ENCODE measurements at regions not wholly inside any gene's neighbourhood (a gene's known extent, or its start where the extent isn't known, plus 50 kb on each side); places are given as distances from the start of the nearest gene placed in this dataset.

GRCh38 chr3:102083473-102083872, 234.2 kb downstream of the NFKBIZ start:
- DNase-seq, result no peak

DNA sequence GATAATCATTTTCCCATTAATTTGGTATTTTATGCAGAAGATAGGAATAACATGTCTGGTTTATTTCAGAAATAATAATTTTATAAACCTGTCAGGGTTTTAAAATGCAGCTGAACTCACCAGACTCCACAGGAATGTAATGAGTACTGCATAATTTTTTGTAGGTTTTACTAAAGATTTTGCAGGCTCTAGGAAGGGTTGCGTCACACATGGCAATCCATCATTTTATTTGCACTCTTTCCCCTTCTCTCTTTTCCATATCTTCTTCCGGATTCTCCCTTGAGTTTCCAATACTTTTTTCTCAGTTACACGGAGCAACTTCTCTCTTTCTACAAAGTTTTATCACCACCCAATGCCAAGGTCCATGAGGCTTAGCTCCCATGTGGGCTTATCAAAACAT, 234.7 kb downstream of the NFKBIZ start:
- DNase-seq, result no peak

- DNase-seq, result no peak
These were observed 235.4 kb downstream of the NFKBIZ start for GRCh38 chr3:102084704-102085103.

- no peak for DNase-seq
These were observed 236.3 kb downstream of the NFKBIZ start for GRCh38 chr3:102085431-102086176.

DNA sequence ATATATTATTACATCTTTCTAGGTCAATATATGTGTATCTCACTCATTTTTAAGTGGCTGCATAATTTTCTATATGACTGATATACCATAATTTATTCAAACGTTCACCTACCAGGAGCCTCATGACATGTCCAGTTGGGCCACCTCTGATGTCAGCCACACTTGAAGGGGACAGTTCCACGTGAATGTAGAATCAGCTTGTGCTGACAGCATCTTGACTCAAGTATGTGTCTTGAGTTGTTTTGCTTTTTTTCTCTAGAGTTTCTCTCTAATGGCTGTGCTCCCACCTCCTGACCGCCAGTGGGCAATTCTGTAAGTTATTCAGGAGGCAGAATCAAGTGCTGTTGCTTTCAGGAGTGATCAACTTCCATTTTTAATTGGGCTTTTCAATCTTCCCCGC, 237.9 kb downstream of the NFKBIZ start:
- no peak for DNase-seq

GRCh38 chr3:102089239-102089638, 239.9 kb downstream of the NFKBIZ start:
- no peak for DNase-seq

DNA sequence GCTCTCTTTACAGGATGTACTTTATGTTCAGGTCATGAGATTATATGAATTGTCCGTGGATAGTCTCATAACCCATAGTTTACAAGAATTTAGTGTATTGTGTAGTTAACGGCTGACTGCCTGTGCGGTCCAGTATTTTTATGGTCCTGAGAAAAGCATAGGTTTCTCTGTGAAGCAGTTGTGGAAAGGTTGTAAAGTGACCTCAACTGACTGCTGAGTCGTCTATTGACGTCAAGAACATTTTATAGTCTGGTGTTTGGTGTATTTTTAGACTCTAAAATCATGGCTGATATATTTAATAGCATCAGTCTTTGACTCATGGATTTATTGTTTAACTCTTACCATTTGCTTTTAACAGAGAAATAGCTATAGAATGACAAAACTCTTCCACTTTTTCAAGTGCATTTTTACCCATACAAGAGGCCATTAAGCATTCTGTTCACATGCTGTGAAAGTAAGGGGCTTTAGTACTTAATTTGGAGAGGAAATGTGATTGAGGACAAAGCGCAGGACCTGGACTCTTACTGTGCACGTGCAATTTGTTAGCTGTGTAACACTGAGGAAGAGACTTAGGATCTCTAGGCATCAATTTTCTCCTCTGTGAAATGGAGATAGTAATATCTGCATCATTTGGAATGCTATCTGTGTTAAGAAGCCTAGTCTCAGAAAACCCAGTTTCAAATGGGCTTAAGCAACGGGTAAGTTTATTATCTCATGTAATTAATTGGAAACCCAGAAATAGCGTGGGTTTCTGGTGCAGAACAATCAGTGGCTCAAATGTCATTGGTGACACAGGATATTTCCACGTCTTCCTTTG, 240.8 kb downstream of the NFKBIZ start:
- DNase-seq, result no peak

GRCh38 chr3:102090721-102091045, 241.4 kb downstream of the NFKBIZ start:
- DNase-seq, result no peak

DNA sequence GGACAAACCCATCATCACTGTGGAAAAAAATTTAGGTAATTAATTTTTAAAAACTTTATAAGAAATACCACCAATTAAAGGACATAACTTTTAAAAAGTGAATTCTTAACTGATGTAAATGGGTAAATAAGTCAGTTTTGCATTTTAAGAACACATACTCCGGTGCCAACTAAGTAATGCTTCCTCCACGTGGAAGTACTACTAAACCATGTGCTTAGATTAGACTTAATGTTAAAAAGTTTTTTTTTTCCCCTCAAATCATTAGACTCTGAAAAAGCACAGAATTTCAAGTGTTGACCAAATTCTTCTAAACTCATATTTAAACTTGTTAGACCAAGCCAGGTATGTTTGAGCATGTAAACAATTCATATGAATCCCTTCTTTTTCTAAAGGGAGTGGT, 242.0 kb downstream of the NFKBIZ start:
- no peak for DNase-seq

GRCh38 chr3:102092617-102093466, 243.5 kb downstream of the NFKBIZ start:
- DNase-seq, result no peak

GRCh38 chr3:102094506-102094905, 245.2 kb downstream of the NFKBIZ start:
- DNase-seq, result no peak

DNA sequence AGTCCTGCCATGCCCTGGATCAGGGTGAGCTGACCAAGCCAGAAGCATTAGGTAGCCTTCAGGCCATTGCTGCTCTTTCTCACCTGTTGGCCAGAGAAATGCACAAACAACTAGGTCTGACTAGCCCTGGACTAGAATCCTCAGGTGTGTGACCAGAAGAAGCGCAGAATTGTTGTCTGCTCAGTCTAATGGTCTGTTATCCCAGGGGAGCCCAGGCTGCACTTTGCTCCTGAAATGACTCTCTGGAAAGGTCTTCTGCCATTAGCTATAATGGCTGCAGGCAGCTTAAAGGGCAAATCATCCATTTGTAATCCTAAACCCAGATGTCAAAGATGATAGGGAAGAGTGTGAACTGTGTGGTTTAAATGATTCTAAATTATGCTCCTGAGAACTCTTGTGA, 246.1 kb downstream of the NFKBIZ start:
- no peak for DNase-seq

DNA sequence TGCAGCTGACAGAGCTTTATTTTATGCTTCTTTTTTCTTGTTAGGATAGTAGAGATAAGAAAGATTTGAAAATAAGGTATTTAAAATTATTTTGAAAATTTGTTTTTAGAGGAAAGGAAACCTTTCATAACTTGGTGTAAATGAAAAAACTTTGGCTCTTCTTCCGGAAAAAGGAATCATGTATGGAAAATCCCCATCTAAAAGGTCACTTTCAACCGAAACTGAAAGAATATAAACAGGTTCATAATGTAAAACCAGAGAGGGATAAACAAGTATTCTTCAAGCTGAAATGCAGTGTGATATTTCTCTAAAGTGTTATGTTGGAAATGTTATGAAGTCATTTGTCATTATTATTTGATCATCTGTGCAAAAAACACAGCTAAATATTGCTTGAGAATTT, 246.8 kb downstream of the NFKBIZ start:
- no peak for DNase-seq

DNA sequence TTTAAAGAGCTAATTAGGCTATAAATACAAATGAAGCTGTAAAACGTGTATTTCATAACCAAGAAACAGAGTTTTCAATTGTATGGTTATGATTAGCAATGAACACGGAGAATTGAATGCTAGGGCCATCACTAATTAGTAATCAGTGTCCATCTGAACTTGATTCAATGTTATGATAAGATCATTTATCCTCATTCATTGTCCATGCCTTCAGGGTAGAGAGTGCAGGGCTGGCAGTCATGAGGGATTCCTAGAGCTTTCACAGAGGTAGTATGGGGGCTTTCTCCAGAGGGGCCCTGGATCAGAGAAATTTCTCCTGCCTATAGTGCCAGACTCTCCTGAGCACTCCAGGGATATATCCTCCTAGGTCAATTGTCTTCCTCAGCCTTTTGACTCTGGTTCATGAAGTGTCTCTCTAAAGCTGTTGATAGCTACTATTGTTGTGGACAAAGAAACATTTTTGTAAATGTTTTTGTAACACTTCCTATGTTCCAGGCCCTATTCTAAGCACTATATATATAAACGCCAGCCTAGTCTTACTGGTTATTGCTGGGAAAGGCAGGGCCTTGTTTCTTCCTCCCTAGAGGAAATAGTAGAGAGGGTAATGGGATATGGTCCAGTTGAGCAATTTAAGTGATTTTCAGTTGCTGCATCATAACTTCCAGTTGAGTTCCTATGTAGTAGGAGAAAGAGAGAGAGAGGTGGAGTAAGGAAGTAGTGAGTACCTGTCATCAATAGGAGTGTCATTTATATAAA, 249.0 kb downstream of the NFKBIZ start:
- no peak for DNase-seq

- no peak for DNase-seq
These were observed 250.6 kb downstream of the NFKBIZ start for GRCh38 chr3:102099913-102100312.

DNA sequence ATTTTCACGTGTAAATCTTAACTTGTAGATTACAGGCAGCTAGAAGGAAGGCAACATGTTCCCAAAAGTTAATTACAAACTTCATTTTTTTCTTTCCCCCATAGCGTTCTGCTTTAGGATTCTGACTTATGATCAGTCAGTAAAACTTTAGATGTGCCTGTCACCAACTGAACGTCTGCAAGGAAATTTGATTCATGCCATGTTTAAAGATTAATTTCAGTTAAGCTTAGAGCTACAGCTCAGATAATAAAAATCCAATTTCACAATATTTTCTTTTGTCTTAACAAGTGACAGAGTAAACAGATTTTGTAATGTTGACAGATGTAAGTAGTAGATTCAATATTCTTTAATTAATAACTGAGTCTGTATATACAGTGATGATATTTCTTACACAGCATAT, 253.1 kb downstream of the NFKBIZ start:
- DNase-seq, result no peak

DNA sequence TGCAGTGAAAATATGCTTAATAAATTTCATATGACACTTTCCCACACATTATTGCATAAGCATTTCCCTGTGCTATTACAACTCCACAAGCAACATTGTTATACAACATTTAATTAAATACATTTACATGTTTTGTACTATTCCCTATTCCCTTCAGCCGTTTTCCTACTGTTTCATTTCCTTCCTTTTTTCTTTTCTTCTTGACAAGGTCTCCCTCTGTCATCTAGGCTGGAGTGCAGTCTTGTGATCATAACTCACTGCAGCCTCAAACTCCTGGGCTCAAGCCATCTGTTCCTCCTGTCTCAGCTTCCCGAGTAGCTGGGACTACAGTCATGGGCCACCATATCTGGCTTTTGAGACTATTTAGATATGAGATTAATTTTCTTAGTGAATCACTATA, 254.7 kb downstream of the NFKBIZ start:
- DNase-seq, result no peak

DNA sequence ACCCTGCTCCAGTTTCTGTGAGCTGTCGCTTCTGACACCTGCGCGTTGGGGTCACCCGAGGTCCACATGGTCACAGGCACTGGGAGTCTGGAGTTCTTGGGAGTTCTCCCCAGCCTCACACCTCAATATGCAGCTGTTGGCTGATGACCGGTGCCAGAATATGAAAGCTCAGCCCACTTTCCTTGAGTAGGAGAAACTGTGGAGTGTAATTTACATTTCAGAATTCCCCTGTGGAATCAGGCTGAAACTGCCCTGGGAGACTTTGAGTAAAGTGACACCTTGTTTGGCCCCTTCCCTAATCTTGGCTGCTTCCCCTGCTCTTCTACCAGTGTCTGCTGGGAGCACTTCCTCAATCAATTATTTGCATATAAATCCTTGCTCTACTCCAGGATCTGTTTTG, 255.9 kb downstream of the NFKBIZ start:
- DNase-seq, result no peak

DNA sequence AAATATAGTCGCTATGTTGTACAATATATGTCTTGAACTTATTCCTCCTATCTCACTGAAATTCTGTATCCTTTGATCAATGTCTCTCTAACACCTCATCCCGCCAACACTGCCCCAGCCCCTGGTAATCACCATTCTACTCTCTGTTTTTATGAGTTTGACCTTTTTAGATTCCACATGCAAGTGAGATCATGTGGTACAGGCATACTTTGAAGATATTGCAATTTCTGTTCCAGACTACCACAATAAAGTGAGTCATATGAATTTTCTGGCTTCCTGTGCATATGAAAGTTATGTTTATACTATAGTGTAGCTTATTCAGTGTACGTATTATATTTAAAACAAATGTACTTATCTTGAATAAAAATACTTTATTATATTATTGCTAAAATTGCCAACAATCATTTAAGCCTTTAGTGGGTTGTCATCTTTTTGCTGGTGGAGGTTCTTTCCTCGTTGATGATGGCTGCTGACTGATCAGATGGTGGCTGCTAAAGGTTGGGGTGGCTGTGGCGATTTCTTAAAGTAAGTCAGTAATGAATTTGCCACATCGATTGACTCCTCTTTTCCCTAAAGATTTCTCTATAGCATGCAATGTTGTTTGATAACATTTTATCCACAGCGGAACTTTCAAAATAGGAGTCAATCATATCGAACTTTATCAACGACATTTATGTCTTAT, 257.2 kb downstream of the NFKBIZ start:
- DNase-seq, result no peak

DNA sequence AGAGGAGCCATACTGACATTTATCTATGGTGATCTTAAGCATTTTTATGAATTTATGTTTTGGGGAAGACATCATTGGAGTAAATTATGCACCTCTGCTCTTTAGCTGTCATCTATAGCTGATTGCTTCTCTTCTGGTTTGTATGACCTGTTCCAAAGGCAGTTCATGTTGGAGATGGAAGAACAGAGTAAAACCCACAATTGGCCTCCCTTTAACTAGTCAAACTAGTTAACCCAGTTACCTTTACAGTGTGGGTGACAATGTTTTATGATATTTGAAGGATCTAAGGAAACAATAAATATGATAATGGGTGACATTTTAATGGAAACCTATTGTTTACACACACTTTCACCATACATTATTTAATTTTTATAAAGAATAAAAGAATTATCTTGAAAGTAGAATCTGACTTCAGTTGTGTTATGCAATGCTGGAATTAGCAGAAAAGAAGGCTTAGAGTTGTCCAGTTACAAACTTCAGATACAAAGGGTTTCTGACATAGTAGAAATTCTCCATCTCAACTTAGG, 263.5 kb downstream of the NFKBIZ start:
- DNase-seq, result no peak

GRCh38 chr3:102113421-102114041, 264.2 kb downstream of the NFKBIZ start:
- no peak for DNase-seq
